PC-9 (cell line): ENCODE measurements at regions not wholly inside any gene's neighbourhood (a gene's known extent, or its start where the extent isn't known, plus 50 kb on each side); places are given as distances from the start of the nearest gene placed in this dataset.

Source experiments
- BruUV-seq: library from RNA; stranded (reverse); fragments of 400-500 nt; replicated peaks from 2 replicates; lab custom pipeline; 2021; lab: Mats Ljungman, UMichigan
- CTCF ChIA-PET: fragments of 300-600 bp; sonication (Branson Sonifier 250); formaldehyde crosslinking; loops from one replicate; lab custom pipeline; 2022; ENCODE audit warnings: antibody characterized with exemption; lab: Charles Lee
- POLR2A ChIA-PET: fragments of 300-600 bp; sonication (Branson Sonifier 250); formaldehyde crosslinking; loops from one replicate; lab custom pipeline; 2022; ENCODE audit warnings: antibody characterized with exemption; ENCODE audit not compliant: unreplicated experiment; lab: Charles Lee
- DNase-seq, 2 experiments: peaks; one replicate each; pipeline versions ENCODE4 v3.0.0 to v3.0.0-alpha.2; 2015 to 2022; ENCODE audit warnings: mixed read lengths in 1 of 2
- H2AFZ ChIP-seq: fragments of 200-600 bp; sonication (generic); 2 replicates; pipeline ENCODE4 v1.8.1; 2017; ENCODE audit warnings: antibody characterized with exemption
- H3F3A ChIP-seq: fragments of 200-600 bp; sonication (generic); 2 replicates; pipeline ENCODE4 v1.8.1; 2017; ENCODE audit warnings: antibody characterized with exemption, mild to moderate bottlenecking, low read depth; ENCODE audit not compliant: insufficient read depth
- H3K27ac ChIP-seq: fragments of 200-600 bp; sonication (generic); 2 replicates; pipeline ENCODE4 v1.6.1; 2016; ENCODE audit warnings: mixed run types
- H3K27me3 ChIP-seq: fragments of 200-600 bp; sonication (generic); 2 replicates; pipeline ENCODE4 v1.6.1; 2016; ENCODE audit warnings: low read depth, mixed run types; ENCODE audit not compliant: insufficient read depth
- H3K36me3 ChIP-seq: fragments of 200-600 bp; sonication (generic); 2 replicates; pipeline ENCODE4 v1.6.1; 2016; ENCODE audit warnings: low read depth, mixed run types
- H3K4me1 ChIP-seq: fragments of 200-600 bp; sonication (generic); replicated peaks from 2 replicates; pipeline ENCODE4 v1.6.1; 2016; ENCODE audit warnings: mixed run types; ENCODE audit not compliant: insufficient read depth
- H3K4me2 ChIP-seq: fragments of 200-600 bp; sonication (generic); 2 replicates; pipeline ENCODE4 v1.6.1; 2017; ENCODE audit warnings: mixed run types
- H3K4me3 ChIP-seq: fragments of 200-600 bp; sonication (generic); 2 replicates; pipeline ENCODE4 v1.6.1; 2016; ENCODE audit warnings: mixed run types
- H3K79me2 ChIP-seq: fragments of 200-600 bp; sonication (generic); 2 replicates; pipeline ENCODE4 v1.6.1; 2017; ENCODE audit warnings: low read depth, mixed run types
- H3K9me2 ChIP-seq: fragments of 200-600 bp; sonication (generic); 2 replicates; pipeline ENCODE4 v1.8.1; 2017; ENCODE audit warnings: mild to moderate bottlenecking; ENCODE audit not compliant: insufficient read depth
- H3K9me3 ChIP-seq: fragments of 200-600 bp; sonication (generic); 2 replicates; pipeline ENCODE4 v1.8.1; 2016; ENCODE audit warnings: low read depth; ENCODE audit not compliant: insufficient read depth
- H4K20me1 ChIP-seq: fragments of 200-600 bp; sonication (generic); 2 replicates; pipeline ENCODE4 v1.8.1; 2017; ENCODE audit not compliant: insufficient read depth
- EZH2 ChIP-seq: fragments of 200-600 bp; sonication (generic); IDR thresholded peaks from 2 replicates; pipeline ENCODE4 v1.8.0; 2017; ENCODE audit warnings: antibody characterized with exemption, low read depth
- intact Hi-C: fragments of 100-400 bp; cut with micrococcal nuclease; formaldehyde crosslinking; loops from one replicate; pipeline ENCODE4 v1.10.0; 2022; ENCODE audit not compliant: unreplicated experiment
- TF ChIP-seq, protein P1 (sequence below): fragments of 200-600 bp; sonication (generic); conservative IDR thresholded peaks from 2 replicates; pipeline ENCODE4 v1.6.1; 2017; ENCODE audit warnings: mixed run types, antibody characterized with exemption, mild to moderate bottlenecking, moderate library complexity

DNA sequence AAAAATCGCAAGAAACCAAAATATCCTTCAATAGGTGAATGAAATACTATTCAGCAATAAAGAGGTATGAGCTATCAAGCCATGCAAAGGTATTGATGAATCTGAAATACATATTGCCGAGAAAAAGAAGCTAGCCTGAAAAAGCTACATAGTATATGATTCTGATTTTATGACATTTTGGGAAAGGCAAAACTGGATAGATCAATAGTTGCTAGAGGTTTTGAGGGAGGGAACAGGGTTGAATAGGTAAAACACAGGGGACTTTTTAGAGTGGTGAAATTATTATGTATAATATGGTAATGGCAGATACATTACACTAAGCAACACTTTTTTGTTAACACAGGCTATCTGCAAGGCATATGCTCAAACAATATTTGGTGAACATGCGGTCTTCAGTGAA, 327.6 kb upstream of the ADAMTSL1 start:
- intact Hi-C loops, result no loop called here
- POLR2A ChIA-PET, result no interaction called here
- CTCF ChIA-PET, result no interaction called here

DNA sequence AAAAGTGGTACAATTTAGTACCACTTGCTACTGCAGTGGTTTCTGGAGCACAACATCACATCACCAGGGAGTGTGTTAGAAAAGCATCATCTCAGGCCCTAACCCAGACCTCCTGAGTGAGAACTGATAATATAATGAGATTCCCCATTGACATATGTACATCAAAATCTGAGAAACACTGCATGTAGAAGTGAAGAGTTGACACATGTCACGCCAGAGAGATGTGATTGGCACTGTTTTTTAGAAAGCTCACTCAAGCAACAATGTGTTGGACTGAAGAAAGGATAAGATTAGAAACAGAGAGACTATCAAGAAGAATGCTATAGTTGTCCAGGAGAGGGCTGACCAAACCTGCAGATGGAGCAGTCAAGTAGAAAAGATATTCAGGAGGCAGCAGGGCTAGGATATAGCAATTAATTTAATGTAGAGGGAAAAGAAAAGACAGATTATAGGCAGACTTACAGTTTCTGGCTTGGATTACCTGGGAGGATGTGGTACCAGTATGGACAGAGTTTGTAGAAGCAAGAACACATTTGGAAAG, 324.4 kb upstream of the ADAMTSL1 start:
- no peaks in the 10 kb centered on the region for H3K9me2 ChIP-seq
- no peaks in the 10 kb centered on the region for H3K36me3 ChIP-seq
- no peaks in the 10 kb centered on the region for H4K20me1 ChIP-seq
- POLR2A ChIA-PET, result no interaction called here
- H2AFZ ChIP-seq, result no peak overlapping the region
- CTCF ChIA-PET, result no interaction called here
- H3K4me3 ChIP-seq, result no peak overlapping the region
- intact Hi-C loops, result no loop called here
- H3K4me1 ChIP-seq, result no peaks in the 10 kb centered on the region
- H3F3A ChIP-seq, result no peaks in the 10 kb centered on the region
- no TSS peak for BruUV-seq
- no peaks in the 10 kb centered on the region for H3K27me3 ChIP-seq
- no peak overlapping the region for H3K4me2 ChIP-seq
- no peaks in the 10 kb centered on the region for H3K79me2 ChIP-seq
- no peak overlapping the region for H3K27ac ChIP-seq
- TF ChIP-seq, protein P1, sequence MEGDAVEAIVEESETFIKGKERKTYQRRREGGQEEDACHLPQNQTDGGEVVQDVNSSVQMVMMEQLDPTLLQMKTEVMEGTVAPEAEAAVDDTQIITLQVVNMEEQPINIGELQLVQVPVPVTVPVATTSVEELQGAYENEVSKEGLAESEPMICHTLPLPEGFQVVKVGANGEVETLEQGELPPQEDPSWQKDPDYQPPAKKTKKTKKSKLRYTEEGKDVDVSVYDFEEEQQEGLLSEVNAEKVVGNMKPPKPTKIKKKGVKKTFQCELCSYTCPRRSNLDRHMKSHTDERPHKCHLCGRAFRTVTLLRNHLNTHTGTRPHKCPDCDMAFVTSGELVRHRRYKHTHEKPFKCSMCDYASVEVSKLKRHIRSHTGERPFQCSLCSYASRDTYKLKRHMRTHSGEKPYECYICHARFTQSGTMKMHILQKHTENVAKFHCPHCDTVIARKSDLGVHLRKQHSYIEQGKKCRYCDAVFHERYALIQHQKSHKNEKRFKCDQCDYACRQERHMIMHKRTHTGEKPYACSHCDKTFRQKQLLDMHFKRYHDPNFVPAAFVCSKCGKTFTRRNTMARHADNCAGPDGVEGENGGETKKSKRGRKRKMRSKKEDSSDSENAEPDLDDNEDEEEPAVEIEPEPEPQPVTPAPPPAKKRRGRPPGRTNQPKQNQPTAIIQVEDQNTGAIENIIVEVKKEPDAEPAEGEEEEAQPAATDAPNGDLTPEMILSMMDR, result no peak
- no peak for TF ChIP-seq EZH2
- no peaks in the 10 kb centered on the region for H3K9me3 ChIP-seq
- DNase-seq, result no peak

More for the DNA sequence above, 327.6 kb upstream of the ADAMTSL1 start:
- no TSS peak for BruUV-seq
- Histone ChIP-seq H2AFZ (no peak overlapping the region), H3K4me3 (no peak overlapping the region), H3K9me3 (no peaks in the 10 kb centered on the region), H3K27me3 (no peaks in the 10 kb centered on the region), H3K4me1 (no peaks in the 10 kb centered on the region), H3K27ac (no peak overlapping the region), H3K9me2 (no peaks in the 10 kb centered on the region), H3K79me2 (no peaks in the 10 kb centered on the region), H4K20me1 (no peaks in the 10 kb centered on the region), H3K36me3 (no peaks in the 10 kb centered on the region), H3K4me2 (no peak overlapping the region), H3F3A (no peaks in the 10 kb centered on the region)
- TF ChIP-seq, protein P1, result no peak
- TF ChIP-seq EZH2, result no peak
- no peak for DNase-seq

DNA sequence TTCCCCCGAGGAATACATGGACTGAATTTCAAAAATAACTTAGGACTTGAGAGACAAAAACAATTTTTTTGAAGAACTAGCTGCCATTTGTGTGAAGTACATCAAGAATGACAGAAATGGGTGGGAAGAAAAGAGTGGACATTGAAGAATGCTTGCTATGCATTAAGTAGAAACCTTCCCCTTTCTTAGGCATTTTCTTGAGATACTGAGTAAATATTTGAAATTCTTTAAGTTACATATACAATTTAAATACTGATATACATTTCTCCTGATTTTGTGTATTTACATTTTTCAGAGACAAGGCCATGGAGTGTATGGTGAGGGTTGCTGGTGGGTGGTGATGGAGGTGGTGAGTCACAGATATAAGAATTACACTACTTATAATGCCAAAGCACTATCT, 319.3 kb upstream of the ADAMTSL1 start:
- H3K9me2 ChIP-seq, result no peaks in the 10 kb centered on the region
- ChIA-PET CTCF (no interaction called here), POLR2A (no interaction called here)
- no peak overlapping the region for H2AFZ ChIP-seq
- H3K27me3 ChIP-seq, result no peaks in the 10 kb centered on the region
- H3K36me3 ChIP-seq, result no peaks in the 10 kb centered on the region
- H3K4me1 ChIP-seq, result no peaks in the 10 kb centered on the region
- no peaks in the 10 kb centered on the region for H3F3A ChIP-seq
- no peak for DNase-seq
- H3K4me2 ChIP-seq, result no peak overlapping the region
- no TSS peak for BruUV-seq
- no peak overlapping the region for H3K4me3 ChIP-seq
- no peaks in the 10 kb centered on the region for H3K9me3 ChIP-seq
- intact Hi-C loops, result no loop called here
- H3K79me2 ChIP-seq, result no peaks in the 10 kb centered on the region
- no peak overlapping the region for H3K27ac ChIP-seq
- TF ChIP-seq, protein P1, result no peak
- TF ChIP-seq EZH2, result no peak
- H4K20me1 ChIP-seq, result no peaks in the 10 kb centered on the region
